ENCODE measurements at regions not wholly inside any gene's neighbourhood (a gene's known extent, or its start where the extent isn't known, plus 50 kb on each side); places are given as distances from the start of the nearest gene placed in this dataset.

GRCh38 chr21:24826822-24827221 lies 780.5 kb downstream of the MRPL39 start:
- intact Hi-C loops (cut with DNase I) = no loop called here
- 63 to 74% methylated on average over 1 of the region's 1 CpG for WGBS, 2 donors
- Histone ChIP-seq H3K4me3 (no peak overlapping the region), H3K36me3 (no peaks in the 10 kb centered on the region), H3K27ac (no peak overlapping the region), H3K9me3 (no peaks in the 10 kb centered on the region), H3K4me1 (no peaks in the 10 kb centered on the region), H3K27me3 (no peaks in the 10 kb centered on the region)
- no peak for FAIRE-seq
- no peak for TF ChIP-seq CTCF (IDR thresholded peaks at IDR 0.05)
- no peak for DNase-seq
- no peak for ATAC-seq

- no peak for TF ChIP-seq CTCF (IDR thresholded peaks at IDR 0.05)
- no peaks in the 10 kb centered on the region for H3K9me3 ChIP-seq
- 46 to 56% methylated on average over 4 of the region's 4 CpGs for WGBS, 2 donors
- intact Hi-C loops (cut with DNase I) = no loop called here
- no peaks in the 10 kb centered on the region for H3K36me3 ChIP-seq
- H3K27me3 ChIP-seq = no peaks in the 10 kb centered on the region
- H3K27ac ChIP-seq = no peak overlapping the region
- ATAC-seq (no peak), FAIRE-seq (no peak), DNase-seq (no peak)
- H3K4me1 ChIP-seq = no peaks in the 10 kb centered on the region
- no peak overlapping the region for H3K4me3 ChIP-seq
Observed at GRCh38 chr21:24825348-24825747, 781.9 kb downstream of the MRPL39 start.

DNA sequence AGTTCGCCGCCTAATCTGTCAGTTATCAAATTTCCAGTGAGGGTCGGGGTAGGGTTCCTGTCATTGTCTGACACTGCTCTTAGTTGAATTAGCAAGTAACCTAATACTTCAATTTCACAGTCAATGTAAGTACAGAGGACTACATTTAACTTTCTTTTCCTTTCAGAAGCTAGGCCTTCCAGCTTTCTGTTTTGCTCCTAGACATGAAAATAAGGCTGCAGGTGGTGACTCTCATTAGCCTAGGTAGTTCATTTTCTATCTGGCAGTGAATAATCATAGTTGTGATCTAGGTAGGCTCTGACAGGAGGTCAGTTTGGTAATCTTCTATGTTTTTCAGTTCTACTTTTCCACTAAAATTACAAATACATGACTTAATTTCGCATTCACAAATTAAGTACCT lies 783.1 kb downstream of the MRPL39 start:
- H3K27ac ChIP-seq = no peak overlapping the region
- no peak overlapping the region for H3K4me3 ChIP-seq
- no peaks in the 10 kb centered on the region for H3K4me1 ChIP-seq
- FAIRE-seq (no peak), DNase-seq (no peak), ATAC-seq (no peak)
- no peaks in the 10 kb centered on the region for H3K27me3 ChIP-seq
- no peak for TF ChIP-seq CTCF (IDR thresholded peaks at IDR 0.05)
- WGBS, 2 donors = 78 to 89% methylated on average over 4 of the region's 4 CpGs
- intact Hi-C loops (cut with DNase I) = no loop called here
- no peaks in the 10 kb centered on the region for H3K9me3 ChIP-seq
- no peaks in the 10 kb centered on the region for H3K36me3 ChIP-seq

- H3K4me3 ChIP-seq = no peak overlapping the region
- 49 to 60% methylated on average over 2 of the region's 2 CpGs for whole genome bisulfite sequencing, 2 donors
- no peak for DNase-seq
- intact Hi-C loops (cut with DNase I) = no loop called here
- no peak overlapping the region for H3K27ac ChIP-seq
- no peaks in the 10 kb centered on the region for H3K36me3 ChIP-seq
- no peak for TF ChIP-seq CTCF (IDR thresholded peaks at IDR 0.05)
- no peaks in the 10 kb centered on the region for H3K27me3 ChIP-seq
- FAIRE-seq = no peak
- no peaks in the 10 kb centered on the region for H3K9me3 ChIP-seq
- ATAC-seq = no peak
- no peaks in the 10 kb centered on the region for H3K4me1 ChIP-seq
Observed at GRCh38 chr21:24823247-24823646, 784.0 kb downstream of the MRPL39 start.

GRCh38 chr21:24785033-24785432 lies 822.2 kb downstream of the MRPL39 start:
- ATAC-seq (no peak), DNase-seq (no peak), FAIRE-seq (no peak)
- H3K4me1 ChIP-seq = no peaks in the 10 kb centered on the region
- no peaks in the 10 kb centered on the region for H3K27me3 ChIP-seq
- intact Hi-C loops (cut with DNase I) = no loop called here
- 25 to 45% methylated on average over 3 of the region's 3 CpGs for WGBS, 2 donors
- no peak for TF ChIP-seq CTCF (IDR thresholded peaks at IDR 0.05)
- no peak overlapping the region for H3K4me3 ChIP-seq
- no peak overlapping the region for H3K27ac ChIP-seq
- no peaks in the 10 kb centered on the region for H3K9me3 ChIP-seq
- no peaks in the 10 kb centered on the region for H3K36me3 ChIP-seq

Measured in pancreas (tissue), 10 donors.